Stimulated activated CD4-positive, alpha-beta T cell treated with anti-CD3 and anti-CD28 coated beads, Interleukin-1b, Interleukin-23, amount 100 ng/mL, for 4 hours (primary cell): ENCODE measurements at regions not wholly inside any gene's neighbourhood (a gene's known extent, or its start where the extent isn't known, plus 50 kb on each side); places are given as distances from the start of the nearest gene placed in this dataset.
"Not testable (repeated sequence)": the region's sequence is repeated elsewhere in the genome, so short reads cannot be mapped to it uniquely, and the experiment has no call there.

Source experiments
- DNase-seq, 2 donors: peaks; one replicate each; pipeline ENCODE4 v3.0.0-alpha.2; 2020; ENCODE audit warnings: low read depth in 2 of 2

DNA sequence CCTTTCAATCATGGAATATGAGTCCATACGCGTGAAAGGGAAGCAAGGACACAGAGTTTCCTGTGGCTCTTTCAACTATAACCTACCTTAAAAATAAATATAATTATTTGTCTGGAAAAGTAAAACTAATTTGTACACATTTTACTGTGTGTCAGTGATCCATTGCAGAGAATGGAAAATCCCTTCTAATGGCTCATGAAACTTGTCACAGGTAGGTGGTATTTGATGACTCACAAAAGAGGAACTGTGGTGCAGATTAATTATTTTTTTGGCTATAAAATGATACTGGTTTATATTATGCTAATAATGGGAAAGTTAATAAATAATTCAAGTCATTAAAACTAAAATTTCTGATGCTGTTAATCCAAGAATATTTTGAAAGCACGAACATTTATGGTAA is 792.2 kb downstream of the METTL15 start:
- no peak for DNase-seq

DNA sequence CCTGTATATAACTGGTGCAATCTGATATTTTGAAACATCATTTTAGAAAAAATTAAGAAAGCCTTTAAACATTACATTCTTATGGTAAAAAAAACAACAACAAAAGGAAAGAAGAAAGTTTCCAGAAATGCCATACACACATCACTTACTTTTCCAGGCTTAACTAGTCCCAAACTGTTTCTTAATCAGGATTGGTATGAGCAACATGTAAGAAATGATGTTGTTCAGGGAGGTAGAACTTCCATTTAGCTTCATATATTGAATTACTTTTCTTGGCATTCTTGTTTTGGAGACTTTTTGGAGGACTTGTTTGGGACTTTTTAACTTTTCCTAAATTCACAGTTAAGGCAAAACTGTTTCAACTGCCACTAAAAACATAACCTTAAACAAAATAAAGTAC is 791.5 kb downstream of the METTL15 start:
- DNase-seq, result no peak

DNA sequence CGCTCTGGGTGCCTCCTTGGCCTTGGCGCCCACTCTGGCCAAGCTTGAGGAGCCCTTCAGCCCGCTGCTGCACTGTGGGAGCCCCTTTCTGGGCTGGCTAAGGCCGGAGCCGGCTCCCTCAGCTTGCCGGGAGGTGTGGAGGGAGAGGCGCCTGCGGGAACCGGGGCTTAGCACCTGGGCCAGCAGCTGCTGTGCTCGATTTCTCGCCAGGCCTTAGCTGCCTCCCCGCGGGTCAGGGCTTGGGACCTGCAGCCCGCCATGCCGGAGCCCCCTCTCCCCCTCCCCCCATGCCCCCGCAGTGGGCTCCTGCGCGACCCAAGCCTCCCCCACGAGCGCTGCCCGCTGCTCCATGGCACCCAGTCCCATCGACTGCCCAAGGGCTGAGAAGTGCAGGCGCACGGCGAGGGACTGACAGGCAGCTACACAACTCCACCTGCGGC is 782.4 kb downstream of the METTL15 start:
- not testable (repeated sequence) for DNase-seq

DNA sequence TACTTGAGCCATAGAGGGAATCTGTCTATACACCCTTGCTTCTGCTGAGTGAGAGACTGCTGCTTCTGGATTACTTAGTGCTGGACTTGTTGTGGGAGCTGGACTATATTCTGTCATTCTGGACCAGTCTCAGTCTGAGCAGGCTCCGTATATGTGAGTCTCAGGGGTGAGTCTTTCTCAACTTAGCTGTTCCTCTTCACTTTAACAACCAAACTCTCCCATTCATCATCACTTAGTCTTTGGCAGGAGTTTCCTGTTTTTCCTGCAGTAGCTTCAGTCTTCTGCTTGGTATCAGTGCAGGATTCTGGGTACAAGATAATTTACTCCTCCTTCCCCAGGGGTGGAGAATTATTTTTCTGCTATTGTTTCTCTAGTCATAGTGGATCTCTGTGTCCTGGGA is 779.5 kb downstream of the METTL15 start:
- no peak for DNase-seq

GRCh38 chr11:28879869-28880268 is 771.7 kb downstream of the METTL15 start:
- DNase-seq, result no peak

- DNase-seq, result no peak
These were observed 769.8 kb downstream of the METTL15 start for GRCh38 chr11:28878025-28878424.

GRCh38 chr11:28877340-28877739 is 769.2 kb downstream of the METTL15 start:
- DNase-seq, result no peak

DNA sequence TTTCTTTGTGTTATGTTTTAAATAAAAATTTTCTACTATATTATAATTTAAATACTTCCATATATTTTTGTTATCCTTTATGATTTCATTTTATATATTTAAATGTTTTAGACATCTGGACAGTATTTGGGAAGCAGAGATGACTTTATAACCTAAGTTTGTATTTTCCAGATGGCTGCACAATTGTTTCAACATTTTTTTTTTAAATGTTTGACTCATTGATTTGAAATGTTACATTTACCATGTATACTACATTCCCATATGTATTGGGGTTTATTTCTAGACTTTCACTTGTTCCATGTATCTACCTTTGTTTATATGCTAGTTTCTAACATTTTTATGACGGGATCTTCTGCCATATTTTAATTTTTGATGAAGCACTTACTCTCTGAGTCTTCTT is 766.5 kb downstream of the METTL15 start:
- DNase-seq, result no peak

- no peak for DNase-seq
These were observed 762.9 kb downstream of the METTL15 start for GRCh38 chr11:28871090-28871489.

DNA sequence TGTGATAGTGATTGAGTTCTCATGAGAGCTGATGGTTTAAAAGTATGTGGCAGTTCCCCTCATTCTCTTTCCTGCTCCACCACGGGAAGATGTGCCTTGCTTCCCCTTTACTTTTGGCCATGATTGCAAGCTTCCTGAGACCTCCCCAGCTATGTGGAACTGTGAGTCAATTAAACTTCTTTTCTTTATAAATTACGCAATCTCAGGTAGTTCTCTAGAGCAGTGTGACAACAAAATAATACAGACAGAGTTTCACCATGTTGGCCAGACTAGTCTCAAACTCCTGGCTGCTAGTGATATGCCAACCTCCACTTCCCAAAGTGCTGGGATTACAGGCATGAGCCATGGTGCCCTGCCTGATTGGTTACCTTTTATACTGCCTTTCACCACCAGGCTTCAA is 755.2 kb downstream of the METTL15 start:
- DNase-seq, result no peak

- DNase-seq, result no peak
These were observed 752.7 kb downstream of the METTL15 start for GRCh38 chr11:28860893-28861292.

DNA sequence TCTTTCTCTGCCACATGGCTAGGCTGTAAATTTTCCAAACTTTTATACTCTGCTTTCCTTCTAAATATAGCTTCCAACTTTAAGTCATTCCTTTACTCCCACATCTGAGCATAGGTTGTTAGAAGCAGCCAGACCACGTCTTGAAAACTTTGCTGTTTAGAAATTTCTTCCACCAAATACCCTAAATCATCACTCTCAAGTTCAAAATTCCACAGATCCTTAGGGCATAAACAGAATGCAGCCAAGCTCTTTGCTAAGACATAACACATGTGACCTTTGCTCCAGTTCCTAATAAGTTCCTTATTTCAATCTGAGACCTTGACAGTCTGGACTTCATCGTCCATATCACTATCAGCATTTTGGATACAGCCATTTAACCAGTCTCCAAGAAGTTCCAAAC is 749.9 kb downstream of the METTL15 start:
- no peak for DNase-seq

DNA sequence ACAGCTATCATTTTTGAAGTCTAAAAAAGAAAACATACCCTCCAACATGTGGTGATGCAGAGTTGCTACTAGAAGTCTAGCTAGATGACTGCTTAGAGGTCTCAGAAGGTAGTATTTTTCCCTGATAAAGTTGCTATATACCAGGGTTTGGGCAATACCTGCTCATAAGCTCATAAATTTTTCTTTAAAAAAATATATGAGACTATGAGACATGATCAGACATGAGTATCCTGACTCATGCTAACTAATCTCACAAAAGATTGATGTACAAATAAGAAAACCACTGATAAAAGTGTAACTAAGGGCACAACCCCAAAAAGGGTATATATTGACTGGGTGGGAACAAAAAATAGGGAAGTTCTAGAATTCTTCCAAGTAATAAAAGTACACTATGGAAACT is 740.9 kb downstream of the METTL15 start:
- DNase-seq, result no peak

DNA sequence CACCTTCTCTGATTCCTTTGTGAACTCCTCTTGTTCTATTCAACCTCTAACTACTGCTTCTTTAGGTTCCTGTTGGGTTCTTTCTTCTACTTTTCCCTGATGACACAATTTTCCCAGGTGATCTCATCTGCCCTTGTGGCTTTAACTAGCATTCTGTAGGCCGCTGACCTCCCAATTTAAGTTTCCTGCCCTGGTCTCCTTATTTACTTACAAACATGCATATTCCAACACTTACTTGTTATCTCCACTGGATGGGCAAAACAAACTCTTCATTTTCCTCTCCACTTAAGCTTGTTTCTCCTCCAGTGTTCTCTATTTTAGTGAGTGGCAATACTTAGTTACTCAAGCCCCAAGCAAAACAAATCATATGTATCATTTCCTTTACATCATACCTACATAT is 734.5 kb downstream of the METTL15 start:
- DNase-seq, result no peak

DNA sequence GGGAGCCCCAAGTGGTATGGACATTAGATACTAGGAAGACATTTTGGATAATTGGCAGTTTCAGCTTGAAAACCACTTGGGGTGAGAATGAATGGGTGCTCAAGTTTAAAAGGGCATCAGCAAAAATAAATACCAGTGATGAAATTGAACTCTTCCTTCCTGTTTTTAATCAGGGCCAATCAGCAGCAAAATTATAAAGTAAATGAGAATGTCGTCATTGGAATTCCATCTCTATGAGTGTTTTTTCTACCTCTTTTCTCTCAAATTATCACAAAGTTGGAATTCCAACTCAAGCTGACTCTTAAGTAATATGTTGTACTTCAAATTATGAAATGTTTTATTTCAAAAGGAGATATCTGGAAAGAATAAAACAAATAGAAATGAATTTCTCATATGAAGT is 730.6 kb downstream of the METTL15 start:
- no peak for DNase-seq

DNA sequence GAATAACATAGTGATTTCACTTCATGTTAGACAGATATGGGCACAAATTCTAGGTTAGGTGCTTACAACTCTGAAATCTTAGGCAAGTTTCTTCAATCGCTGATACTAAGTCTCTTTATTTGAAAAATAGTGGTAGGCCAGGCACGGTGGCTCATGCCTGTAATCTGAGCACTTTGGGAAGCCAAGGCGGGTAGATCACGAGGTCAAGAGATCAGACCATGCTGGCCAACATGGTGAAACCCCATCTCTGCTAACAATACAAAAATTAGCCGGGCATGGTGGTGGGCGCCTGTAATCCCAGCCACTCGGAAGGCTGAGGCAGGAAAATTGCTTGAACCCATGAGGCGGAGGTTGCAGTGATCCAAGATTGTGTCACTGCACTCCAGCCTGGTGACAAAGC is 729.4 kb downstream of the METTL15 start:
- DNase-seq, result no peak

- no peak for DNase-seq
These were observed 728.3 kb downstream of the METTL15 start for GRCh38 chr11:28836285-28837081.

GRCh38 chr11:28835790-28836189 is 727.6 kb downstream of the METTL15 start:
- DNase-seq, result no peak

DNA sequence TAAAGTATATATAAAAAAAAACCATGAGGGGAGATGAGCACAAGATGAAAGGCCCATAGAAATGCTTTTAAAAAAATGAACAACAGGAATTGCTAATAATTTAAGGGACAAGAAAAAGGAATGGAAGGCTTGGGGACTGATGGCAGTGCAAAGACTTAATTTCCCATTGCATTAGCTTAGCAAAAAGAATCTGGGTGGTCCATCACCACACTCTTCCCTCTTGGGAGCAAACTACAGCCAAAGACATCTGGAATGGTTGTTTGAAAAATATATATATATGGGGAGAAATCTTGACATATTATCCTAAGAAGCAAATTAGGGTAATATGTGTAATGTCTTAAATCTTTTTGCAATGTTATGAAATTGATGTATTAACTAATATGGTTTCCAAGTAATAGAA is 727.1 kb downstream of the METTL15 start:
- DNase-seq, result no peak

- DNase-seq, result no peak
These were observed 726.7 kb downstream of the METTL15 start for GRCh38 chr11:28834877-28835276.

DNA sequence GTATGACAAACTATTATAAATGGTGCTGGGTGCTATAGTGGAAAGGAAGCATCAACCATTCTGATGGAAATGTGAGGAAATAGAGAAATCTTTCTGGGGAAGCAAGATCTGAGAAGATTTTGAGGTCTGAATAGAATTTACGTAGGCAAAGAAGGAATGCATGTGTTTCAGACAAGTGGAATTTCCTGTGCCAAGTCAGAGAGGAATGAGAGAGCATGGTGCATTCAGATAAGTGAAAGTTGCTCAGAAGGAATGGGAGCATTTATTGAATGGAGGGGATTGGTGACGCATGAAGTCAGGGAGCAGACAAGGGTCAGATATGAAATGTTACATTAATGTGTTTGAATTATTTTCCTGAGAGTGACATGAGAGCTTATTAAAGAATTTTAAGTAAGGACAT is 725.5 kb downstream of the METTL15 start:
- no peak for DNase-seq

DNA sequence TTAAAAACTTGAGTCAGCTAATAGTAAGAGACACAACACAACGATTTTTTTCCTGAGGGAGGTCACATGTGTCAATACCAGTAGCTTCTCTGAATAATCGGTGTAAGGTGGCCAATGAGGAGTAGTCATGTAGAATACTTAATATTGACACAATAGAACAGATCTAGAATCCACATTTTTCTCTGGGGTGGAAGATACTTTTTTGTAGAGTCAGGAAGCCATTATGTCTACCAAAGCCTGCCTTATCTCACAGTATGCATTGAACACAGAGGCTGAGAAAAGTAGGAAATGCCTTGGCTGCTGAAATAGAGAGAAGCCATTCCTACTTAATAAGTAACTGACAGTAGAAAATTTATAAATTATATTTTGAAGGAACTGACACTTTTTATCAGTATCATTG is 725.0 kb downstream of the METTL15 start:
- DNase-seq, result no peak

DNA sequence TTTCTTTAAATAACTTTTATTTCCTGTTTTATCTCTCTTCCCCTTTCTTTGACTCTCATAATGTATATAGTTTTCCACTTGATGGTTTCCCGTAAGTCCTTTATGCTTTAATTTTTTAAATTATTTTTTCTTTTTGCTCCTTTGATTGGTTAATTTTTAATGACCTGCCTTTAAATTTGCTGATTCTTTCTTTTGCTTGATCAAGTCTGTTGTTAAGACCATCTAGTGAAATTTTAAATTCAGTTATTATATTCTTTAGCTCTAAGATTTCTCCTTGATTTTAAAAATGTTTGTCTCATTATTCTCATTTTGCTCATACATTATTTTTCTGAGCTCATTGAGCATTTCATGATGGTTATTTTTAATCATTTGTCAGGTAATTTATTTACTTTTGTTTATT is 718.6 kb downstream of the METTL15 start:
- DNase-seq, result no peak

DNA sequence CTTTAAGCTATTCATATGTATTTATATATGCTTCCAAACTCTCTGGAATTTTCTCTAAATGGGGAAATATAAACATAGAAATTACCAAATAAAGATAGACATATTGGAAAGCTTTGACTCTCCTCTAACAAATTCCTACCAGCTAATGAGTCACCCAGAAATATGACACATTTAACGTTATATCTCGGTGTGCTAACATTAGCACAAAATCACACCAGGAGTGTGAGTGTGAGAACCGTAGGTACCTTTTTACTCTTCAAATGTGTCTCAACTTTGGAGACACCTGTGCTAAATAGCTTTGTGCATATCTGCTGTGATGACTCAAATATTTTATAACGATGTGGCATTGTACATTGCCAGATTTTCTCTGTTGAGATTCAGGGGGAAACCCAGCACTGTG is 714.4 kb downstream of the METTL15 start:
- DNase-seq, result no peak
